Endodermal cell (in vitro differentiated cells): ENCODE measurements at regions not wholly inside any gene's neighbourhood (a gene's known extent, or its start where the extent isn't known, plus 50 kb on each side); places are given as distances from the start of the nearest gene placed in this dataset.
"Not testable (repeated sequence)": the region's sequence is repeated elsewhere in the genome, so short reads cannot be mapped to it uniquely, and the experiment has no call there.

Source experiments
- DNase-seq: peaks from one replicate; pipeline ENCODE4 v3.0.0-alpha.2; 2017
- H3K27ac ChIP-seq: 2 replicates; pipeline ENCODE4 v1.5.1; 2013; ENCODE audit warnings: mild to moderate bottlenecking, low read depth, low read length, moderate library complexity
- H3K27me3 ChIP-seq: 2 replicates; pipeline ENCODE4 v1.6.1; 2013; ENCODE audit warnings: mild to moderate bottlenecking, low read length, moderate library complexity; ENCODE audit not compliant: insufficient read depth, control insufficient read depth, poor library complexity, severe bottlenecking
- H3K36me3 ChIP-seq: 2 replicates; pipeline ENCODE4 v1.7.0; 2013; ENCODE audit warnings: mild to moderate bottlenecking, low read length, moderate library complexity; ENCODE audit not compliant: control insufficient read depth, insufficient read depth
- H3K4me1 ChIP-seq: one replicate; pipeline ENCODE4 v1.7.0; 2013; ENCODE audit warnings: low read length; ENCODE audit not compliant: control insufficient read depth, insufficient read depth
- H3K4me3 ChIP-seq: 2 replicates; pipeline ENCODE4 v1.5.1; 2013; ENCODE audit warnings: mild to moderate bottlenecking, low read length, moderate library complexity
- H3K9ac ChIP-seq: 2 replicates; pipeline ENCODE4 v1.6.1; 2013; ENCODE audit warnings: mild to moderate bottlenecking, low read length, moderate library complexity; ENCODE audit not compliant: poor library complexity, severe bottlenecking; ENCODE audit errors: extremely low read depth
- H3K9me3 ChIP-seq: 2 replicates; pipeline ENCODE4 v1.6.1; 2013; ENCODE audit warnings: mild to moderate bottlenecking, low read length, moderate library complexity; ENCODE audit not compliant: control insufficient read depth
- H3K27ac Mint-ChIP-seq: 2 replicates; pipeline ENCODE4 v1.8.0; 2020; ENCODE audit warnings: mixed read lengths
- H3K27me3 Mint-ChIP-seq: 2 replicates; pipeline ENCODE4 v1.8.0; 2021; ENCODE audit warnings: mild to moderate bottlenecking, mixed read lengths; ENCODE audit not compliant: insufficient read depth
- H3K36me3 Mint-ChIP-seq: 2 replicates; pipeline ENCODE4 v1.8.0; 2020; ENCODE audit warnings: low read depth, mixed read lengths
- H3K4me1 Mint-ChIP-seq: 2 replicates; pipeline ENCODE4 v1.8.0; 2020; ENCODE audit warnings: mixed read lengths
- H3K4me3 Mint-ChIP-seq: 2 replicates; pipeline ENCODE4 v1.8.0; 2020; ENCODE audit warnings: mild to moderate bottlenecking, moderate library complexity, mixed read lengths
- H3K9me3 Mint-ChIP-seq: 2 replicates; pipeline ENCODE4 v1.8.0; 2020; ENCODE audit warnings: mild to moderate bottlenecking, mixed read lengths
- WGBS, 2 experiments: methylation state at CpG; one replicate each; pipeline versions ENCODE4 v1.1.5 to v1.1.7; 2013; ENCODE audit warnings: missing lambda C conversion rate in 2 of 2, mixed read lengths in 1 of 2; ENCODE audit not compliant: insufficient coverage in 1 of 2, insufficient read length in 1 of 2; 5-methylcytosine and 5-hydroxymethylcytosine counted together
- TF ChIP-seq, protein P1 (sequence below): fragments of 200-600 bp; sonication (generic); conservative IDR thresholded peaks from 2 replicates; pipeline ENCODE4 v1.5.0; 2021; ENCODE audit warnings: antibody characterized with exemption, mild to moderate bottlenecking

DNA sequence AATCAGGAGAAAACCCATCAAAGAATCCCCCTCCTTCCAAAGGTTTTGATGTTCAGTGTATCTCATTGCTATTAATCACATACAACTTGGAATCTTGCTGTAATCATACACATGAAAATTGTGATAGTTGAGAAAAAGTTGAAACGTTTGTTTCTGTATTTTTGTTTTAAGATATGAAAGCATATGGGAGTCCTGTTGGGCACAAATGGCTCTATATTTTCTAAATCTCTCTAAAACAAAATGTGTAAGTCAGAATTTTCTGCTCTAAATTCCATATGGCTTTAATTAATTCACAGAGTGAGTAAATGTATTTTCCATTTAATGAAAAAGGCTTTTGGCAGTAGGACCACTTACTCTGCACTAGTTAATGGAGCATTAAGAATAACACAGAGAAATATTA lies 140.2 kb downstream of the MOSPD2 start:
- WGBS, 2 experiments = no CpG with 5 or more reads among the region's 1 CpG
- TF ChIP-seq, protein P1, sequence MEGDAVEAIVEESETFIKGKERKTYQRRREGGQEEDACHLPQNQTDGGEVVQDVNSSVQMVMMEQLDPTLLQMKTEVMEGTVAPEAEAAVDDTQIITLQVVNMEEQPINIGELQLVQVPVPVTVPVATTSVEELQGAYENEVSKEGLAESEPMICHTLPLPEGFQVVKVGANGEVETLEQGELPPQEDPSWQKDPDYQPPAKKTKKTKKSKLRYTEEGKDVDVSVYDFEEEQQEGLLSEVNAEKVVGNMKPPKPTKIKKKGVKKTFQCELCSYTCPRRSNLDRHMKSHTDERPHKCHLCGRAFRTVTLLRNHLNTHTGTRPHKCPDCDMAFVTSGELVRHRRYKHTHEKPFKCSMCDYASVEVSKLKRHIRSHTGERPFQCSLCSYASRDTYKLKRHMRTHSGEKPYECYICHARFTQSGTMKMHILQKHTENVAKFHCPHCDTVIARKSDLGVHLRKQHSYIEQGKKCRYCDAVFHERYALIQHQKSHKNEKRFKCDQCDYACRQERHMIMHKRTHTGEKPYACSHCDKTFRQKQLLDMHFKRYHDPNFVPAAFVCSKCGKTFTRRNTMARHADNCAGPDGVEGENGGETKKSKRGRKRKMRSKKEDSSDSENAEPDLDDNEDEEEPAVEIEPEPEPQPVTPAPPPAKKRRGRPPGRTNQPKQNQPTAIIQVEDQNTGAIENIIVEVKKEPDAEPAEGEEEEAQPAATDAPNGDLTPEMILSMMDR = no peak
- Histone ChIP-seq H3K27me3 (no peaks in the 10 kb centered on the region), H3K36me3 (no peaks in the 10 kb centered on the region), H3K4me3 (no peak overlapping the region), H3K27ac (no peak overlapping the region), H3K9ac (no peak overlapping the region), H3K4me1 (no peaks in the 10 kb centered on the region), H3K9me3 (no peaks in the 10 kb centered on the region)
- DNase-seq = no peak
- peaks cover 32% of the 10 kb centered on the region for H3K9me3 Mint-ChIP-seq
- peaks cover 2% of the 10 kb centered on the region for H3K36me3 Mint-ChIP-seq
- H3K4me1 Mint-ChIP-seq = no peaks in the 10 kb centered on the region
- no peak overlapping the region for H3K4me3 Mint-ChIP-seq
- no peaks in the 10 kb centered on the region for H3K27me3 Mint-ChIP-seq
- no peak overlapping the region for H3K27ac Mint-ChIP-seq

DNA sequence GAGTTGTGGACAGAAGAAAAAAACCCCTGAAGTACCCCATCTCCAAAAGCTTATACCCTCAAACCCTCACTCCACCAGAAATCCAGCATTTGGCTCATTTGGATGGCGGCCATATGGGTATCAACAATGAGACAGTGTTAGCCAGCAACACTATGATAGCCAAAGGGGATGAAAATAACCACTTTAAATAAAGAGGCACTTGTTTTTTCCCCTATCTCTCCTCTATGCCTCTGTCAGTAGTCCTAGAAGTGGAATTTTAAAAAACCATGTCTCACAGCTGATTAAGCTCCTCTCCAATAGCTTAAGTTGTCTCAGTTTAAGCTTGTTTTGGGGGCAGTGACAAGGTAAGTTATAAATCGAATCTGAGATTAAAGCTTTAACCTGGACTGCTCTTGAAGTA lies 124.0 kb downstream of the MOSPD2 start:
- no peaks in the 10 kb centered on the region for H3K27me3 Mint-ChIP-seq
- no peaks in the 10 kb centered on the region for H3K4me1 Mint-ChIP-seq
- H3K27ac ChIP-seq = no peak overlapping the region
- no peak overlapping the region for H3K4me3 ChIP-seq
- TF ChIP-seq, protein P1 = no peak
- H3K9me3 Mint-ChIP-seq = peaks cover 34% of the 10 kb centered on the region
- WGBS, 2 experiments = 75 to 100% methylated on average over 1 to 2 of the region's 2 CpGs
- no peak overlapping the region for H3K27ac Mint-ChIP-seq
- no peaks in the 10 kb centered on the region for H3K27me3 ChIP-seq
- no peaks in the 10 kb centered on the region for H3K4me1 ChIP-seq
- DNase-seq = no peak
- H3K9me3 ChIP-seq = no peaks in the 10 kb centered on the region
- no peaks in the 10 kb centered on the region for H3K36me3 Mint-ChIP-seq
- no peak overlapping the region for H3K4me3 Mint-ChIP-seq
- no peak overlapping the region for H3K9ac ChIP-seq
- H3K36me3 ChIP-seq = no peaks in the 10 kb centered on the region

DNA sequence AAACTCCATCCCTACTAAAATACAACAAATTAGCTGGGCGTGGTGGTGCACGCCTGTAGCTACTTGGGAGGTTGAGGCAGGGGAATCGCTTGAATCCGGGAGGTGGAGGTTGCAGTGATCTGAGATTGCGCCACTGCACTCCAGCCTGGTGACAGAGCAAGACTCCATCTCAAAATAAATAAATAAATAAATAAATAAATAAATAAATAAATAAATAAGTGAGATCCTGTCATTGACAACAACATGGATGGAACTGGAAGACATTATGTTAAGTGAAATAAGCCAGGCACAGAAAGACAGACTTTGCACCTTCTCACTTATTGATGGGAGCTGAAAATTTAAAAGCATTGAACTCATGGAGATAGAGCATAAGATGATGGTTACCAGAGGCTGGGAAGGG lies 111.2 kb downstream of the MOSPD2 start:
- not testable (repeated sequence) for H3K27ac ChIP-seq, H3K4me3 Mint-ChIP-seq, H3K36me3 ChIP-seq, H3K27me3 ChIP-seq, H3K36me3 Mint-ChIP-seq, DNase-seq, H3K4me3 ChIP-seq, H3K27ac Mint-ChIP-seq, H3K4me1 ChIP-seq, H3K4me1 Mint-ChIP-seq, H3K9ac ChIP-seq, H3K27me3 Mint-ChIP-seq, H3K9me3 ChIP-seq
- WGBS, 2 experiments = 94 to 100% methylated on average over 2 to 4 of the region's 5 CpGs
- peaks cover 61% of the 10 kb centered on the region for H3K9me3 Mint-ChIP-seq
